ENCODE measurements at regions not wholly inside any gene's neighbourhood (a gene's known extent, or its start where the extent isn't known, plus 50 kb on each side); places are given as distances from the start of the nearest gene placed in this dataset.

GRCh38 chr5:87499478-87500410 lies 87.0 kb upstream of the CCNH start:
- DNase-seq = no peak
